ACC112 (cell line): ENCODE measurements at regions not wholly inside any gene's neighbourhood (a gene's known extent, or its start where the extent isn't known, plus 50 kb on each side); places are given as distances from the start of the nearest gene placed in this dataset.

ENCODE experiments used
- H2AFZ ChIP-seq: fragments of 200-600 bp; sonication (generic); one replicate; pipeline ENCODE4 v1.6.0; 2017; ENCODE audit warnings: antibody characterized with exemption, low read length; ENCODE audit not compliant: unreplicated experiment
- H3K27ac ChIP-seq: fragments of 200-600 bp; sonication (generic); 2 replicates; pipeline ENCODE4 v1.5.1; 2014; ENCODE audit warnings: low read depth, mild to moderate bottlenecking, antibody characterized with exemption, low read length, moderate library complexity
- H3K27me3 ChIP-seq: fragments of 200-600 bp; sonication (generic); 2 replicates; pipeline ENCODE4 v1.6.1; 2014; ENCODE audit warnings: mild to moderate bottlenecking, antibody characterized with exemption, low read length, moderate library complexity, mixed read lengths; ENCODE audit not compliant: insufficient read depth
- H3K36me3 ChIP-seq: fragments of 200-600 bp; sonication (generic); 2 replicates; pipeline ENCODE4 v1.6.1; 2016; ENCODE audit warnings: mild to moderate bottlenecking, antibody characterized with exemption, low read length, moderate library complexity, mixed read lengths; ENCODE audit not compliant: insufficient read depth
- H3K4me1 ChIP-seq: fragments of 200-600 bp; sonication (generic); one replicate; pipeline ENCODE4 v1.6.1; 2016; ENCODE audit warnings: low read length, mixed read lengths; ENCODE audit not compliant: insufficient read depth, unreplicated experiment, control insufficient read depth
- H3K4me3 ChIP-seq: fragments of 200-600 bp; sonication (generic); 2 replicates; pipeline ENCODE4 v1.5.1; 2014; ENCODE audit warnings: mild to moderate bottlenecking, low read depth, low read length
- H3K79me2 ChIP-seq: fragments of 200-600 bp; sonication (generic); one replicate; pipeline ENCODE4 v1.6.0; 2016; ENCODE audit warnings: low read length; ENCODE audit not compliant: control insufficient read depth, unreplicated experiment, insufficient read depth

DNA sequence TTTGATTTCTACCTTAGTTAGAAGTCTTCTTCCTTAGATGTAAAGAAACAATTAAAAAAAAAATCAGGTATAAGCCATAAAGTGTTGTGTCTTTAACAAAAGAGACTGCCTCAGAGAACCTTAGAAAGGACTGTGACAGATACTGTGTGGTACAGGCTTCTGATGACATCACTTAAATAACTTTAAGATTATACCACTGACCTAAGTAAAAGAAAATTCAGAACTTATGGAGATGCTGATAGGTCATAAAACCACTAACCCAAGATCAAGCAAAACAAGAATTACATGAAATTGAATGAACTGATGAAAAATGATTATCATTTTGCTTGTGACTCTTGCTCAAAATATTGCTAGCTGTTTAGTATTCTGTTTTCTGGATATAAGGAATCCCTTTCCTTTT, 220.8 kb downstream of the NRIP1 start:
- Histone ChIP-seq H3K4me3 (no peak overlapping the region), H3K4me1 (no peaks in the 10 kb centered on the region), H3K27ac (no peak overlapping the region), H3K79me2 (no peaks in the 10 kb centered on the region), H3K36me3 (no peaks in the 10 kb centered on the region), H3K27me3 (no peaks in the 10 kb centered on the region), H2AFZ (no peak overlapping the region)

DNA sequence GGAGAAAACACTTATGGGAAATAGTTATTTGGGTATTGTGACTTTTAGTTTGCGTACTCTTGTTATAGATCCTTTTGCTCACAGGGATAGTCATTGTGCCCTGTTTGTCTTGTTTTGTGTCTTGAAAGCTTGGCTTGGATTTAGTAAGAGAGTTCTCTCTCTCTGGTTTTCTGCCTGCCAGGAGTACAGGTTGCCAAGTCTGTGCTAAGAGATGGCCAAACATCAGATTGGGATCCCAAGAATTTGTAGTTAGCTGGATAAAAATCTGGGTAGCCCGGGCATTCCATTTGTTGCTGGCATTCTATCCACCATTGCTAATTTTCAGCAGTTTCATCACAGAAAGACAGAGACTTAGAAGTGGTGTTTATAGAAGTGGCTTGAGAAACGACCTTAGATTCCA, 222.2 kb downstream of the NRIP1 start:
- Histone ChIP-seq H3K79me2 (no peaks in the 10 kb centered on the region), H3K27me3 (no peaks in the 10 kb centered on the region), H3K4me3 (no peak overlapping the region), H3K36me3 (no peaks in the 10 kb centered on the region), H3K4me1 (no peaks in the 10 kb centered on the region), H2AFZ (no peak overlapping the region), H3K27ac (no peak overlapping the region)

DNA sequence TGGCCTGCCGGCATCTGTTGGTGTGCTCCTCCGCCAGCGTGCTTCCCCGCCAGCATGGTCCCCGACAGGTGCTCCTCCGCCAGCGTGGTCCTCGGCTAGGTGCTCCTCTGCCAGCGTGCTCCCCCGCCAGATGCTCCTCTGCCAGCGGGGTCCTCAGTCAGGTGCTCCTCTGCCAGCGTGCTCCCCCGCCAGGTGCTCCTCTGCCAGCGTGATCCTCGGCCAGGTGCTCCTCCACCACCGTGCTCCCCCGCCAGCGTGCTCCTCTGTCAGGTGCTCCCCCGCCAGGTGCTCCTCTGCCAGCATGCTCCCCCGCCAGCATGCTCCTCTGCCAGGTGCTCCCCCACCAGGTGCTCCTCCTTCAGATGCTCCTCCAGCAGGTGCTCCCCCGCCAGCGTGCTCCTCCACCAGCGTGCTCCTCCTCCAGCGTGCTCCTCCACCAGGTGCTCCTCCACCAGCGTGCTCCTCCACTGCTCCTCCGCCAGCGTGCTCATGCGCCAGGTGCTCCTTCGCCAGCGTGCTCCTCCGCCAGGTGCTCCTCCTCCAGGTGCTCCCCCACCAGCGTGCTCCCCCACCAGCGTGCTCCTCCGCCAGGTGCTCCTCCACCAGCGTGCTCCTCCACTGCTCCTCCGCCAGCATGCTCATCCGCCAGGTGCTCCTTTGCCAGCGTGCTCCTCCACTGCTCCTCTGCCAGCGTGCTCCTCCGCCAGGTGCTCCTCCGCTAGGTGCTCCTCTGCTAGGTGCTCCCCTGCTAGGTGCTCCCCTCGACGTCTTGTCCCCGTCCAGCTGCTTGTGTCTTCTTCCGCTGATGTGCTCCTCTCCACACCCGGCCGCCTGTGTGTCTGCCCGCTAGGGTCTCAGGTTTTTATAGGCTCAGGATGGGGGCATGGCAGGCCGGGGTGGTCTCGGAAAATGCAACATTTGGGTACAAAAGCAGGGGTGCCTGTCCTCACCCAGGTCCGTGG, 223.0 kb downstream of the NRIP1 start:
- Histone ChIP-seq H3K36me3 (no peaks in the 10 kb centered on the region), H3K27me3 (no peaks in the 10 kb centered on the region), H3K27ac (no peak overlapping the region), H2AFZ (no peak overlapping the region), H3K4me3 (no peak overlapping the region), H3K79me2 (no peaks in the 10 kb centered on the region), H3K4me1 (no peaks in the 10 kb centered on the region)

DNA sequence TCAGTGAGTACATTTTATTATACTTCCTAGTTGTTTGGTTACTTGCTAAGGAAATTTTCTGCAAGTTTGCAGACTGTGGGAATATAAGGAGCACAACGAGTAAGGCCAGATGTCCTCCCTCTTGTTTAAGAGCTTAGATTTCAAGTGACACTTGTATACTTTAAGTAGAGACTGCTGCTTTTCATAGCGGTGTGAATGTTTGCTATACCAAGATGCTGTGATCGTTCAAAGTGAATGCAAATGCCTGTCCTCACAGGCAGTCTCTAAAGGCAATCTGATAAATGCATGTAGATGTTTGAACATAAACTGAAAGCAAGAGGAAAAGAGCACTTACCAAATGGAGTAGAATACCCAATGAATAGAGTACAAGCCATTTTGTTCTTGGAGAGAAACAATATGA, 226.4 kb downstream of the NRIP1 start:
- H3K36me3 ChIP-seq, result no peaks in the 10 kb centered on the region
- H3K27ac ChIP-seq, result no peak overlapping the region
- H3K4me3 ChIP-seq, result no peak overlapping the region
- H3K79me2 ChIP-seq, result no peaks in the 10 kb centered on the region
- no peak overlapping the region for H2AFZ ChIP-seq
- no peaks in the 10 kb centered on the region for H3K27me3 ChIP-seq
- H3K4me1 ChIP-seq, result no peaks in the 10 kb centered on the region

DNA sequence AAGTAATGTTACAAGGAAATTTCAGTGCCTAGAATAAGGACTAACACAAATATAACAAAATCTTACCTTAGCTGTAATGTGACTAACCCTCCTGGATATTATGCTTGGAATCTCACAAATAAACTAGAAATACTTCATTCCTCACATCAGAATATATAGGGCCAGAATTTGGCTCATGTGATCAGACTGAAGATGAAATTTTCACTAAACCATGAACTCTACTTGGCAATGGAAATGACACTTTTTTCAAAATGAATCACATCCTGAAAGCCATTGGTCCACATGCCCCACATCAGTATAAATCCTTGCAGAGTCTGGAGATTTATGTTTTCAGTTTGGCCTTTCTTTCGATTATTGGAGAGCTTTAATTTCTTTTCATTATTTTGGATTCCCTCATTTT, 227.8 kb downstream of the NRIP1 start:
- H3K4me1 ChIP-seq, result no peaks in the 10 kb centered on the region
- no peaks in the 10 kb centered on the region for H3K27me3 ChIP-seq
- H3K27ac ChIP-seq, result no peak overlapping the region
- H3K36me3 ChIP-seq, result no peaks in the 10 kb centered on the region
- H2AFZ ChIP-seq, result no peak overlapping the region
- H3K4me3 ChIP-seq, result no peak overlapping the region
- no peaks in the 10 kb centered on the region for H3K79me2 ChIP-seq

DNA sequence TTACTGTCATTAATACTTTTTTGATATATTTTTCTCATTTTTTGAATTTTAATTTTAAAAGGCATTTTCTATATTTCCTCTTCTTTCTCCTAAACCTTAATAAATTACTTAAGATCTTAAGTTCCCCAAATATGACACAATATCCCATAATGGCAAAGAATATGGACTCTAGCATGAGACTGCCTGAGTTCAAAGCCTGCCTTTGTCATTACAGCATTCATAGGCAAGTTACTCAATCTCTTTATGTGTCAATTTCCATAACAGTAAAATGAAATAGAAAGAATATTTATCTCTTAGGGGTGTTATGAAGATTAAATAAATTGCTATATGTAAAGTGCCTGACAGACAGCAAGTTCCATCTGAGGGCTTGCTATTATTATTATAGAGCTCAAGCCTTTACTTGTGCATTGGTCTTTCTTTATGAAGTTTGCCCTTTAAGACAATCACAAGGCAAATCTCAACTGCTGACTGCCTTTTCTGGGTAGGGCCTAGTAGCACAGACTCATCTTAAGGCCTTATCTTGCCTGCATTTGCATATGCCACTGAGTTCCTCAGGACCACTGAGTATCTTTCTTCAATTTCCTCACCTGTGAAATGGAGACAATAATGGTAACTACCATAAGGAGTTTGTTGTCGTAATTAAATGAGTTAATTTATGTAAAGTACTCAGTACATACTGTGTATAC, 231.0 kb downstream of the NRIP1 start:
- no peak overlapping the region for H3K4me3 ChIP-seq
- no peaks in the 10 kb centered on the region for H3K27me3 ChIP-seq
- H3K79me2 ChIP-seq, result no peaks in the 10 kb centered on the region
- H3K27ac ChIP-seq, result no peak overlapping the region
- no peaks in the 10 kb centered on the region for H3K4me1 ChIP-seq
- H2AFZ ChIP-seq, result no peak overlapping the region
- no peaks in the 10 kb centered on the region for H3K36me3 ChIP-seq

DNA sequence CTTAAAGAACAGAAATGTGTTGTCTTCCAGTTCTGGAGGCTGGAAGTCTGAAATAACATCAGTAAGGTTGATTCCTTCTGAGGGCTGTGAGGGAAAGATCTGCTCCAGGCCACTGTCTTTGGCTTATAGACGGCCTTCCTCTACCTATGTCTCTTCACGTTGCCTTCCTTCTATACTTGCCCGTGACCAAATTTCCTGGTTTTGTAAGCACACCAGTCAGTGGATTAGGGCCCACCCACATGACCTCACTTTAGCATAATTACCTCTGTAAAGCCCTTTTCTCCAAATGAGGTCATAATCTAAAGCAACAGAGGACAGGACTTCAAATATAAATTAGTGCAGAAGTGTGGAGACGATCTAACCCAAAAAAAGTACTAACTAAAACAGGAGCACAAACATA, 231.6 kb downstream of the NRIP1 start:
- no peaks in the 10 kb centered on the region for H3K27me3 ChIP-seq
- no peaks in the 10 kb centered on the region for H3K4me1 ChIP-seq
- no peaks in the 10 kb centered on the region for H3K36me3 ChIP-seq

DNA sequence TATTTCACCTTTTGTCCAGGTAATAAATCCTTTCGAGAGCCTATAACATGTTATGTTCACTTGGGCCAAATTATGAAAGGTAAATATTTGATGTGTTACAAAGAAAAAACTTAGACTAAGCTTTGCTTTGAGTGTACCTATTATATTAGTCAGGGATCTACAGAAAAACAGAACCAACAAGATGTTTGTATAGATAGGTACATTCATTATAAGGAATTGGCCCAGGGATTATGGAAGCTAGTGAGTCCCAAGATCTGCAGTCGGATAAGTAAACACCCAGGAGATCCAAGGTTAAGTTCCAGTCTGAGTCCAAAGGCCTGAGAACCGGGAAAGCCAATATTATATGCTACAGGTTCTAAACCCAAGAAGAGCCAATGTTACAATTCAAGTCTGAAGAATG, 234.5 kb downstream of the NRIP1 start:
- Histone ChIP-seq H3K79me2 (no peaks in the 10 kb centered on the region), H3K27ac (no peak overlapping the region), H3K27me3 (no peaks in the 10 kb centered on the region), H3K4me3 (no peak overlapping the region), H3K36me3 (no peaks in the 10 kb centered on the region), H2AFZ (no peak overlapping the region), H3K4me1 (no peaks in the 10 kb centered on the region)

More for the DNA sequence above, 231.6 kb downstream of the NRIP1 start:
- no peak overlapping the region for H2AFZ ChIP-seq
- H3K4me3 ChIP-seq, result no peak overlapping the region
- no peak overlapping the region for H3K27ac ChIP-seq
- H3K79me2 ChIP-seq, result no peaks in the 10 kb centered on the region

DNA sequence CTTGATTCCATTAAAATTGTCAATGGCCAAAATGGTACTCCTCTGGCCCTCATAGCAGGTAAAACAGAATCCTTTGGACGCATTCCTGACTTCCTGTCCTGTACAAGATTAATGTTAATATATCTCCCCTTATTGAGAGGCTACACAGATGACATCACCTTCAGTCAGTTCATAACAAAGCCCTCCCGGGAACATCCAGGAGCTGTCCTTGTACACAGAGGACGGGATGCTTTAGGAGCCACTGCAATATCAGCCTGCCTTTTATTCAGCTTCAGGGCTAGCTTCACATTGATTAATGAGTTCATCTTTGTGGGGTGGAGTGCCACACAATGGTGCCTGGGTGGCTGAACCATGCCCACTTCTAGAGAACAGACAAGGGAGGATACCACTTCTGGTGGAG, 235.1 kb downstream of the NRIP1 start:
- H3K27me3 ChIP-seq, result no peaks in the 10 kb centered on the region
- H3K36me3 ChIP-seq, result no peaks in the 10 kb centered on the region
- no peaks in the 10 kb centered on the region for H3K4me1 ChIP-seq
- no peaks in the 10 kb centered on the region for H3K79me2 ChIP-seq
- no peak overlapping the region for H3K27ac ChIP-seq
- no peak overlapping the region for H2AFZ ChIP-seq
- H3K4me3 ChIP-seq, result no peak overlapping the region

DNA sequence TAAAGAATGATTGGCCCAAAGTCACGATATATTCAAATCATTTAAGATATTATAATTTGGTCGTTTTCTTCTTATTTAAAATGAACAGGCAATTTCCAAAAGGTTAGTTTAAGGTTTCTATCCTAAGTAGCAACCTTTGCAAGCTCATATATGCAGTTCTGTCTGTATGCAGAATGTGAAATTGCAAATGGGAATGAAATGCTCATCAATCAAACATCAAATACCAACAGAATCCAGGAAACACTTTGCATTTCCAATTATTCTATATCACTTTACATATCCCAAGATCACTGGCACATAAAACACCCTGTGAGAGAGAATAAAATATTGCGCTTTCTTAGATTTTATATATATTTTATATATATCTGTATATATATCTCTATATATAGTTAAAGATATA, 237.3 kb downstream of the NRIP1 start:
- no peak overlapping the region for H3K27ac ChIP-seq
- no peak overlapping the region for H2AFZ ChIP-seq
- H3K4me1 ChIP-seq, result no peaks in the 10 kb centered on the region
- no peak overlapping the region for H3K4me3 ChIP-seq
- H3K79me2 ChIP-seq, result no peaks in the 10 kb centered on the region
- H3K27me3 ChIP-seq, result no peaks in the 10 kb centered on the region
- H3K36me3 ChIP-seq, result no peaks in the 10 kb centered on the region

DNA sequence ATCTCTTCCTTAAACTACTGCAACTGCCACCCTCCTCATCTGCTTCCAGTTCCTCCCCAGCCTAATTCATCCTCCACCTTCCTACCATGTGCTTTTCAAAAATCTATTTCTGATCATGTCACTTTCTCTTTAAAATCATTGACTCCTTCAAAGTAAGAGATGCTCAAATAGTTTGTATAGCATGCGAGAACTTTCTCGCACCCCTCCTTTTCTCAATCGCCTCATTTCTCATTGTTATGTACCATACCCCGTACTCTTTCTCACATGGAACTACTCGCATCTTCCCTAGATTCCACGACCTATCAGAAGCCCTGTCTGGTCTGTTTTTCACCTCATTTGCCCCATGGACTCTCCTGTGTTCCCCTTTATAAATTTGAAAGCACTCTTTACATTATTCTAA, 238.2 kb downstream of the NRIP1 start:
- Histone ChIP-seq H3K36me3 (no peaks in the 10 kb centered on the region), H3K27ac (no peak overlapping the region), H3K27me3 (no peaks in the 10 kb centered on the region), H2AFZ (no peak overlapping the region), H3K79me2 (no peaks in the 10 kb centered on the region), H3K4me3 (no peak overlapping the region), H3K4me1 (no peaks in the 10 kb centered on the region)
